Vagina (tissue), 2 donors: ENCODE measurements at regions not wholly inside any gene's neighbourhood (a gene's known extent, or its start where the extent isn't known, plus 50 kb on each side); places are given as distances from the start of the nearest gene placed in this dataset.

Experiments
- DNase-seq, 2 donors: peaks; one replicate each; pipeline ENCODE4 v3.0.0-alpha.2; 2017; ENCODE audit errors: extremely low spot score in 2 of 2
- H3K27ac ChIP-seq: fragments of 200-600 bp; sonication (generic); one replicate; pipeline ENCODE4 v1.5.1; 2019
- H3K27me3 ChIP-seq: fragments of 200-600 bp; sonication (generic); one replicate; pipeline ENCODE4 v1.5.1; 2019
- H3K36me3 ChIP-seq, 2 donors: fragments of 200-600 bp; sonication (generic); one replicate each; pipeline ENCODE4 v1.5.1; 2017 to 2019
- H3K4me1 ChIP-seq: fragments of 200-600 bp; sonication (generic); one replicate; pipeline ENCODE4 v1.5.1; 2019
- H3K4me3 ChIP-seq, 2 donors: fragments of 200-600 bp; sonication (generic); 1 replicate in 1 of 2; 2 replicates in 1 of 2; pipeline ENCODE4 v1.5.1; 2016 to 2019
- H3K9me3 ChIP-seq: fragments of 200-600 bp; sonication (generic); one replicate; pipeline ENCODE4 v1.5.1; 2019
- CTCF ChIP-seq, 3 experiments: fragments of 450-650 bp in 2 of 3; fragments of 200-600 bp in 1 of 3; sonication (generic) in 1 of 3; IDR thresholded peaks; one replicate each; pipeline ENCODE4 v1.5.1; 2017 to 2019; ENCODE audit warnings: antibody characterized with exemption in 3 of 3, mild to moderate bottlenecking in 2 of 3, moderate library complexity in 2 of 3
- POLR2A ChIP-seq, 2 donors: fragments of 450-650 bp; IDR thresholded peaks; one replicate each; pipeline ENCODE4 v1.6.1; 2017; ENCODE audit warnings: antibody characterized with exemption in 2 of 2, mild to moderate bottlenecking in 2 of 2, moderate library complexity in 2 of 2
- POLR2AphosphoS5 ChIP-seq, 2 donors: sonication (generic); formaldehyde crosslinking; IDR thresholded peaks; one replicate each; pipeline ENCODE4 v1.9.0; 2017; ENCODE audit warnings: antibody characterized with exemption in 2 of 2, mild to moderate bottlenecking in 2 of 2, low read depth in 1 of 2; ENCODE audit not compliant: insufficient read depth in 1 of 2
- intact Hi-C: fragments of 100-400 bp; cut with DNase I; formaldehyde crosslinking; loops from one replicate; pipeline ENCODE4 v1.15.1; 2023

- no peak for TF ChIP-seq POLR2A (IDR thresholded peaks at IDR 0.05)
- no peak for TF ChIP-seq POLR2AphosphoS5 (IDR thresholded peaks at IDR 0.05; ENCODE audit: insufficient read depth in 1 of 2, low read depth in 1 of 2)
- no peak for TF ChIP-seq CTCF (IDR thresholded peaks at IDR 0.05)
- intact Hi-C loops: no loop called here
- DNase-seq: no peak
- no peaks in the 10 kb centered on the region for H3K36me3 ChIP-seq
- no peaks in the 10 kb centered on the region for H3K4me1 ChIP-seq
- H3K9me3 ChIP-seq: no peaks in the 10 kb centered on the region
- H3K4me3 ChIP-seq: no peak overlapping the region
- H3K27me3 ChIP-seq: no peaks in the 10 kb centered on the region
- H3K27ac ChIP-seq: no peak overlapping the region
Observed at GRCh38 chr16:13437413-13437795, 482.6 kb upstream of the ERCC4 start.

- Histone ChIP-seq H3K36me3 (no peaks in the 10 kb centered on the region), H3K4me1 (no peaks in the 10 kb centered on the region), H3K9me3 (no peaks in the 10 kb centered on the region), H3K27me3 (no peaks in the 10 kb centered on the region), H3K4me3 (no peak overlapping the region), H3K27ac (no peak overlapping the region)
- no peak for TF ChIP-seq CTCF (IDR thresholded peaks at IDR 0.05)
- TF ChIP-seq POLR2AphosphoS5 (IDR thresholded peaks at IDR 0.05; ENCODE audit: insufficient read depth in 1 of 2, low read depth in 1 of 2): no peak
- no peak for TF ChIP-seq POLR2A (IDR thresholded peaks at IDR 0.05)
- no peak for DNase-seq
- intact Hi-C loops: no loop called here
Observed at GRCh38 chr16:13438064-13438463, 481.9 kb upstream of the ERCC4 start.

GRCh38 chr16:13439766-13440165, 480.2 kb upstream of the ERCC4 start:
- intact Hi-C loops: no loop called here
- DNase-seq: no peak
- H3K4me1 ChIP-seq: no peaks in the 10 kb centered on the region

DNA sequence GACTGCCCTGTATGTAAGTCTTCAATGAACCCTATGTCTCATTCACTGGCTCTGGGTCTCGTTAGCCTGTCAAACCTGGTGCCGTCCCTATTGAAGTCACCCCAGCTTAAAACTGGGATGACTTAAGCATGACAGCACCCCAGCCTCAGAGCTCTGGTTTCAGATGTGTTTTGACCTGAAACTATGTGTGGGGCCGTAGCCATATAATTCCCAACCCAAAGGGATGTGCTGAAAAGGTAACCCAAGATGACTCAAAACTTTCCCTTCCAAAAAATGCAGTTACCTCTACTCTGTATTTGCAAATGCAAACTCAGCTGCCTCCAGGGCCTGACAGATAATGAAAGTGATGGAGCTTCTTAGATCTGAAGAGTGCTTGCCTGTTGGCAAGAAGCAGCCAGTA, 478.3 kb upstream of the ERCC4 start:
- intact Hi-C loops: no loop called here
- no peaks in the 10 kb centered on the region for H3K27me3 ChIP-seq
- TF ChIP-seq POLR2A (IDR thresholded peaks at IDR 0.05) (no peak), POLR2AphosphoS5 (IDR thresholded peaks at IDR 0.05; ENCODE audit: insufficient read depth in 1 of 2, low read depth in 1 of 2) (no peak), CTCF (IDR thresholded peaks at IDR 0.05) (no peak)
- H3K4me1 ChIP-seq: no peaks in the 10 kb centered on the region
- H3K9me3 ChIP-seq: no peaks in the 10 kb centered on the region
- H3K4me3 ChIP-seq: no peak overlapping the region
- no peaks in the 10 kb centered on the region for H3K36me3 ChIP-seq
- DNase-seq: no peak
- H3K27ac ChIP-seq: no peak overlapping the region

More at GRCh38 chr16:13439766-13440165, 480.2 kb upstream of the ERCC4 start:
- Histone ChIP-seq H3K4me3 (no peak overlapping the region), H3K36me3 (no peaks in the 10 kb centered on the region), H3K27me3 (no peaks in the 10 kb centered on the region), H3K9me3 (no peaks in the 10 kb centered on the region), H3K27ac (no peak overlapping the region)
- TF ChIP-seq CTCF (IDR thresholded peaks at IDR 0.05) (no peak), POLR2A (IDR thresholded peaks at IDR 0.05) (no peak), POLR2AphosphoS5 (IDR thresholded peaks at IDR 0.05; ENCODE audit: insufficient read depth in 1 of 2, low read depth in 1 of 2) (no peak)

GRCh38 chr16:13448346-13448745, 471.6 kb upstream of the ERCC4 start:
- DNase-seq: no peak
- Histone ChIP-seq H3K27ac (no peak overlapping the region), H3K36me3 (no peaks in the 10 kb centered on the region), H3K27me3 (no peaks in the 10 kb centered on the region), H3K4me1 (peaks cover 7% of the 10 kb centered on the region), H3K9me3 (no peaks in the 10 kb centered on the region), H3K4me3 (no peak overlapping the region)
- intact Hi-C loops: no loop called here
- TF ChIP-seq POLR2A (IDR thresholded peaks at IDR 0.05) (no peak), POLR2AphosphoS5 (IDR thresholded peaks at IDR 0.05; ENCODE audit: insufficient read depth in 1 of 2, low read depth in 1 of 2) (no peak), CTCF (IDR thresholded peaks at IDR 0.05) (no peak)
